NCI-H526 (cell line): ENCODE measurements at regions not wholly inside any gene's neighbourhood (a gene's known extent, or its start where the extent isn't known, plus 50 kb on each side); places are given as distances from the start of the nearest gene placed in this dataset.
A peak's percentile ranks its signal among the peaks of the same experiment; 100 is the strongest.
"Not testable (repeated sequence)": the region's sequence is repeated elsewhere in the genome, so short reads cannot be mapped to it uniquely, and the experiment has no call there.

Experiments used
- DNase-seq, 2 experiments: peaks; one replicate each; lab custom pipeline; 2025; lab: John Stamatoyannopoulos, UW

GRCh38 chr9:25048098-25048724, 502.5 kb upstream of the IZUMO3 start:
- no peak for DNase-seq

GRCh38 chr9:25045469-25045868, 499.8 kb upstream of the IZUMO3 start:
- not testable (repeated sequence) for DNase-seq

GRCh38 chr9:25029743-25030142, 484.0 kb upstream of the IZUMO3 start:
- DNase-seq: no peak

GRCh38 chr9:25025686-25026085, 480.0 kb upstream of the IZUMO3 start:
- no peak for DNase-seq

- no peak for DNase-seq
Measured at GRCh38 chr9:25025156-25025555, 479.5 kb upstream of the IZUMO3 start.

- DNase-seq: no peak
Measured at GRCh38 chr9:25017779-25018178, 472.1 kb upstream of the IZUMO3 start.

GRCh38 chr9:25010027-25010662, 464.4 kb upstream of the IZUMO3 start:
- no peak for DNase-seq

- peak in 1 of 2 experiments; percentile 27 for DNase-seq
Measured at GRCh38 chr9:25003686-25004085, 458.0 kb upstream of the IZUMO3 start.

- DNase-seq: no peak
Measured at GRCh38 chr9:24986331-24986730, 440.6 kb upstream of the IZUMO3 start.

- not testable (repeated sequence) for DNase-seq
Measured at GRCh38 chr9:24970780-24971179, 425.1 kb upstream of the IZUMO3 start.

- DNase-seq: no peak
Measured at GRCh38 chr9:24961762-24962161, 416.1 kb upstream of the IZUMO3 start.

- no peak for DNase-seq
Measured at GRCh38 chr9:24953070-24953469, 407.4 kb upstream of the IZUMO3 start.

- peak; percentile 60 to 69 for DNase-seq
Measured at GRCh38 chr9:24939109-24939850, 393.6 kb upstream of the IZUMO3 start.

- no peak for DNase-seq
Measured at GRCh38 chr9:24936117-24936516, 390.4 kb upstream of the IZUMO3 start.

GRCh38 chr9:24932785-24933184, 387.1 kb upstream of the IZUMO3 start:
- DNase-seq: no peak

- no peak for DNase-seq
Measured at GRCh38 chr9:24931894-24932293, 386.2 kb upstream of the IZUMO3 start.

- no peak for DNase-seq
Measured at GRCh38 chr9:24912767-24913166, 367.1 kb upstream of the IZUMO3 start.

GRCh38 chr9:24901319-24901718, 355.6 kb upstream of the IZUMO3 start:
- DNase-seq: no peak

GRCh38 chr9:24900179-24900578, 354.5 kb upstream of the IZUMO3 start:
- no peak for DNase-seq

GRCh38 chr9:24899463-24899862, 353.8 kb upstream of the IZUMO3 start:
- DNase-seq: peak in 1 of 2 experiments; percentile 50

- DNase-seq: no peak
Measured at GRCh38 chr9:24897826-24898225, 352.1 kb upstream of the IZUMO3 start.

GRCh38 chr9:24881361-24881760, 335.7 kb upstream of the IZUMO3 start:
- DNase-seq: peak in 1 of 2 experiments; percentile 1

GRCh38 chr9:24879591-24879990, 333.9 kb upstream of the IZUMO3 start:
- DNase-seq: no peak
